ENCODE measurements at regions not wholly inside any gene's neighbourhood (a gene's known extent, or its start where the extent isn't known, plus 50 kb on each side); places are given as distances from the start of the nearest gene placed in this dataset.

GRCh38 chr9:105072476-105072875 is 144.5 kb upstream of the ABCA1 start:
- TF ChIP-seq, protein P1, sequence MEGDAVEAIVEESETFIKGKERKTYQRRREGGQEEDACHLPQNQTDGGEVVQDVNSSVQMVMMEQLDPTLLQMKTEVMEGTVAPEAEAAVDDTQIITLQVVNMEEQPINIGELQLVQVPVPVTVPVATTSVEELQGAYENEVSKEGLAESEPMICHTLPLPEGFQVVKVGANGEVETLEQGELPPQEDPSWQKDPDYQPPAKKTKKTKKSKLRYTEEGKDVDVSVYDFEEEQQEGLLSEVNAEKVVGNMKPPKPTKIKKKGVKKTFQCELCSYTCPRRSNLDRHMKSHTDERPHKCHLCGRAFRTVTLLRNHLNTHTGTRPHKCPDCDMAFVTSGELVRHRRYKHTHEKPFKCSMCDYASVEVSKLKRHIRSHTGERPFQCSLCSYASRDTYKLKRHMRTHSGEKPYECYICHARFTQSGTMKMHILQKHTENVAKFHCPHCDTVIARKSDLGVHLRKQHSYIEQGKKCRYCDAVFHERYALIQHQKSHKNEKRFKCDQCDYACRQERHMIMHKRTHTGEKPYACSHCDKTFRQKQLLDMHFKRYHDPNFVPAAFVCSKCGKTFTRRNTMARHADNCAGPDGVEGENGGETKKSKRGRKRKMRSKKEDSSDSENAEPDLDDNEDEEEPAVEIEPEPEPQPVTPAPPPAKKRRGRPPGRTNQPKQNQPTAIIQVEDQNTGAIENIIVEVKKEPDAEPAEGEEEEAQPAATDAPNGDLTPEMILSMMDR (IDR thresholded peaks at IDR 0.05): no peak
- no peak for TF ChIP-seq POLR2A (IDR thresholded peaks at IDR 0.05)

Data from body of pancreas (tissue), 4 donors.